ENCODE measurements at regions not wholly inside any gene's neighbourhood (a gene's known extent, or its start where the extent isn't known, plus 50 kb on each side); places are given as distances from the start of the nearest gene placed in this dataset.

GRCh38 chr1:65486613-65487012, 66.1 kb downstream of the LEPR start:
- Histone ChIP-seq H3K4me3 (ENCODE audit: low read depth, low read length) (no peak overlapping the region), H3K36me3 (replicated peaks) (no peaks in the 10 kb centered on the region), H3K27ac (no peak overlapping the region), H3K27me3 (replicated peaks) (no peaks in the 10 kb centered on the region)
- no peak for TF ChIP-seq CTCF (IDR thresholded peaks at IDR 0.05; ENCODE audit: low read depth, low read length, missing control alignments)
- no peak for DNase-seq
- in situ Hi-C loops (cut with HindIII; ENCODE audit: low pct_ligation_motif_present, low sequenced_read_pairs) = no loop called here

GRCh38 chr1:65489481-65489880, 69.0 kb downstream of the LEPR start:
- no peak for TF ChIP-seq CTCF (IDR thresholded peaks at IDR 0.05; ENCODE audit: low read depth, low read length, missing control alignments)
- Histone ChIP-seq H3K27me3 (replicated peaks) (no peaks in the 10 kb centered on the region), H3K36me3 (replicated peaks) (no peaks in the 10 kb centered on the region), H3K27ac (no peak overlapping the region), H3K4me3 (ENCODE audit: low read depth, low read length) (no peak overlapping the region)
- in situ Hi-C loops (cut with HindIII; ENCODE audit: low pct_ligation_motif_present, low sequenced_read_pairs) = no loop called here
- DNase-seq = no peak

- TF ChIP-seq CTCF (IDR thresholded peaks at IDR 0.05; ENCODE audit: low read depth, low read length, missing control alignments) = no peak
- no peak overlapping the region for H3K4me3 ChIP-seq (ENCODE audit: low read depth, low read length)
- H3K27ac ChIP-seq = no peak overlapping the region
- no peaks in the 10 kb centered on the region for H3K36me3 ChIP-seq (replicated peaks)
- DNase-seq = no peak
- H3K27me3 ChIP-seq (replicated peaks) = no peaks in the 10 kb centered on the region
- in situ Hi-C loops (cut with HindIII; ENCODE audit: low pct_ligation_motif_present, low sequenced_read_pairs) = no loop called here
These were observed 70.0 kb downstream of the LEPR start for GRCh38 chr1:65490231-65491009.

GRCh38 chr1:65491472-65491871, 71.0 kb downstream of the LEPR start:
- Histone ChIP-seq H3K27me3 (replicated peaks) (no peaks in the 10 kb centered on the region), H3K27ac (no peak overlapping the region), H3K36me3 (replicated peaks) (no peaks in the 10 kb centered on the region), H3K4me3 (ENCODE audit: low read depth, low read length) (no peak overlapping the region)
- in situ Hi-C loops (cut with HindIII; ENCODE audit: low pct_ligation_motif_present, low sequenced_read_pairs) = no loop called here
- TF ChIP-seq CTCF (IDR thresholded peaks at IDR 0.05; ENCODE audit: low read depth, low read length, missing control alignments) = no peak
- DNase-seq = no peak

GRCh38 chr1:65493802-65494201, 73.3 kb downstream of the LEPR start:
- in situ Hi-C loops (cut with HindIII; ENCODE audit: low pct_ligation_motif_present, low sequenced_read_pairs) = no loop called here
- no peak overlapping the region for H3K27ac ChIP-seq

More at GRCh38 chr1:65493802-65494201, 73.3 kb downstream of the LEPR start:
- Histone ChIP-seq H3K27me3 (replicated peaks) (no peaks in the 10 kb centered on the region), H3K4me3 (ENCODE audit: low read depth, low read length) (no peak overlapping the region), H3K36me3 (replicated peaks) (no peaks in the 10 kb centered on the region)
- TF ChIP-seq CTCF (IDR thresholded peaks at IDR 0.05; ENCODE audit: low read depth, low read length, missing control alignments) = no peak
- no peak for DNase-seq
